ENCODE measurements at regions not wholly inside any gene's neighbourhood (a gene's known extent, or its start where the extent isn't known, plus 50 kb on each side); places are given as distances from the start of the nearest gene placed in this dataset.

DNA sequence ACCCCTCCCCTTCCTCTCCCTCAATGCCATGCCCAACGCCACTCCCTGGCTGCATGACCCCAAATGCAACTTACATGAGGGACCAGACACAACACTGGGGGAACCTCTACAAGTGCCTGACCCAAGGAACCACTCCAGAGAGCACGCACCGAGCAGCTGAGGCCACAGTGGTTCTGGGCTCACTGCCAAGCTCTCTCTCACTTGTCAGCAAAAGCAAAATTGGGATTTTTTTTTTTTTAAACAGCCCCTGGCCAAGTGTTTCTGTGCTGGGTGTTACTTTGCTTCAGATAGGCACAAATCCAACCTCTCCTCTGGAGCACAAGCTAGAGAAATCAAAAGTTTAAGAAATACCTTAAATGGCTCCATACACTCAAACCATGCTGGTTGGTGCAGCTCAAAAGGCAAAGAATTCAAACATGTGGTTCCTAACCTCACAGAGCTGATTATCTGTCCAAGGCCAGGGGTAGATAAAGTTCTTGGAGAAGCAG lies 363.0 kb downstream of the SETD4 start:
- no peak for TF ChIP-seq SETDB1 (CRISPR knock-in tag; IDR thresholded peaks at IDR 0.05; ENCODE audit: borderline replicate concordance)
- no peak for TF ChIP-seq POLR2A (IDR thresholded peaks at IDR 0.05; ENCODE audit: insufficient read depth in 1 of 2, low read depth in 2 of 2, low read length in 2 of 2)

Data from HepG2 (cell line).